GM12878 (cell line): ENCODE measurements at regions not wholly inside any gene's neighbourhood (a gene's known extent, or its start where the extent isn't known, plus 50 kb on each side); places are given as distances from the start of the nearest gene placed in this dataset.

Experiments used
- ATAC-seq: fragments of 200-7000 bp; cut with Tn5 transposase; 3 replicates; pipeline ENCODE4 v1.9.1; 2020; ENCODE audit warnings: mild to moderate bottlenecking, moderate library complexity
- BruUV-seq: library from RNA; stranded (reverse); fragments of 400-500 nt; replicated peaks from 2 replicates; lab custom pipeline; 2021; lab: Mats Ljungman, UMichigan
- CTCF ChIA-PET: fragments of 300-600 bp; sonication (Branson Sonifier 250); formaldehyde crosslinking; extraction: SDS; loops from one replicate; lab custom pipeline; 2021; ENCODE audit warnings: inconsistent platforms; lab: Yijun Ruan, JAX
- POLR2A ChIA-PET: fragments of 350-600 bp; formaldehyde crosslinking; extraction: SDS; loops from one replicate; lab custom pipeline; 2021; ENCODE audit warnings: inconsistent platforms; lab: Charles Lee
- RAD21 ChIA-PET: fragments of 300-600 bp; sonication (Branson Sonifier 250); formaldehyde crosslinking; loops from one replicate; lab custom pipeline; 2023; ENCODE audit warnings: antibody characterized with exemption; ENCODE audit not compliant: unreplicated experiment; lab: Charles Lee
- SMC1A ChIA-PET: fragments of 300-600 bp; sonication (Branson Sonifier 250); formaldehyde crosslinking; loops from one replicate; lab custom pipeline; 2023; ENCODE audit not compliant: unreplicated experiment, uncharacterized antibody; lab: Charles Lee
- DNase-seq: peaks from one replicate; pipeline ENCODE4 v3.0.0-alpha.2; 2011; ENCODE audit warnings: low read depth, low spot score
- FAIRE-seq: peaks from 3 replicates; lab custom pipeline; 2011; peaks lifted over from hg19 to GRCh38; lab: Jason Lieb, UNC
- H2AFZ ChIP-seq: 2 replicates; pipeline ENCODE4 v1.6.0; 2011; ENCODE audit warnings: low read depth, low read length, control low read depth; ENCODE audit not compliant: control insufficient read depth
- H3K27ac ChIP-seq: 2 replicates; pipeline ENCODE4 v1.5.1; 2011; ENCODE audit warnings: control low read depth; ENCODE audit not compliant: control insufficient read depth, insufficient read depth
- H3K27me3 ChIP-seq, 2 experiments: replicated peaks in 1 of 2; 2 replicates each; pipeline versions ENCODE4 v1.6.0 to v1.6.1; 2011; ENCODE audit warnings: low read length in 1 of 2; ENCODE audit not compliant: control insufficient read depth in 2 of 2, insufficient read depth in 2 of 2
- H3K36me3 ChIP-seq, 2 experiments: 2 replicates each; pipeline ENCODE4 v1.5.1; 2011; ENCODE audit warnings: low read length in 1 of 2; ENCODE audit not compliant: control insufficient read depth in 2 of 2, insufficient read depth in 2 of 2
- H3K4me1 ChIP-seq: 2 replicates; pipeline ENCODE4 v1.6.1; 2011; ENCODE audit warnings: mild to moderate bottlenecking, low read length, moderate library complexity, mixed read lengths; ENCODE audit not compliant: control insufficient read depth, insufficient read depth
- H3K4me2 ChIP-seq: 2 replicates; pipeline ENCODE4 v1.6.0; 2011; ENCODE audit warnings: control low read depth; ENCODE audit not compliant: control insufficient read depth, insufficient read depth
- H3K4me3 ChIP-seq: fragments of 200-600 bp; sonication (generic); 2 replicates; pipeline ENCODE4 v1.5.1; 2016
- H3K79me2 ChIP-seq: 2 replicates; pipeline ENCODE4 v1.6.0; 2011; ENCODE audit warnings: low read length; ENCODE audit not compliant: control insufficient read depth, insufficient read depth
- H3K9ac ChIP-seq: 2 replicates; pipeline ENCODE4 v1.8.0; 2011; ENCODE audit warnings: low read length, control low read depth, mixed read lengths; ENCODE audit not compliant: control insufficient read depth, insufficient read depth
- H3K9me3 ChIP-seq: replicated peaks from 3 replicates; pipeline ENCODE4 v1.5.1; 2011; ENCODE audit warnings: mild to moderate bottlenecking, low read length; ENCODE audit not compliant: control insufficient read depth, insufficient read depth
- H4K20me1 ChIP-seq: 2 replicates; pipeline ENCODE4 v1.6.0; 2011; ENCODE audit not compliant: control insufficient read depth, insufficient read depth
- MEF2A ChIP-seq: IDR thresholded peaks from 2 replicates; pipeline ENCODE4 v1.6.1; 2011; ENCODE audit warnings: low read depth, mild to moderate bottlenecking, low read length, moderate library complexity; ENCODE audit not compliant: insufficient read depth
- MTA2 ChIP-seq: fragments of 450-650 bp; IDR thresholded peaks from 2 replicates; pipeline ENCODE4 v1.6.1; 2016; ENCODE audit warnings: low read depth, mild to moderate bottlenecking, moderate library complexity
- POLR2A ChIP-seq: IDR thresholded peaks from 2 replicates; pipeline ENCODE4 v1.6.1; 2011; ENCODE audit warnings: low read depth, mild to moderate bottlenecking, low read length
- SIX5 ChIP-seq: IDR thresholded peaks from 2 replicates; pipeline ENCODE4 v1.6.1; 2011; ENCODE audit warnings: mild to moderate bottlenecking, low read depth, low read length, moderate library complexity; ENCODE audit not compliant: severe bottlenecking
- TARDBP ChIP-seq: IDR thresholded peaks from 2 replicates; pipeline ENCODE4 v1.6.1; 2016; ENCODE audit warnings: borderline replicate concordance
- TBL1XR1 ChIP-seq: IDR thresholded peaks from 2 replicates; pipeline ENCODE4 v1.6.1; 2012; ENCODE audit warnings: low read depth, low read length, improper control_type of control experiment
- ZNF217 ChIP-seq: fragments of 450-650 bp; IDR thresholded peaks from 2 replicates; pipeline ENCODE4 v1.6.1; 2017; ENCODE audit warnings: antibody characterized with exemption, mild to moderate bottlenecking
- WGBS: methylation state at CpG from one replicate; pipeline ENCODE4 v1.1.6; 2016; ENCODE audit warnings: low lambda C conversion rate; ENCODE audit not compliant: insufficient replicate concordance, insufficient coverage; ENCODE audit errors: missing lambda C conversion rate; 5-methylcytosine and 5-hydroxymethylcytosine counted together
- in situ Hi-C: fragments of 300-500 bp; cut with MboI; formaldehyde crosslinking; loops from 9 replicates; pipeline ENCODE4 v1.14.3; 2018; ENCODE audit warnings: mixed read lengths
- intact Hi-C: fragments of 100-400 bp; cut with micrococcal nuclease; formaldehyde crosslinking; loops from one replicate; pipeline ENCODE4 v1.14.2; 2022; ENCODE audit not compliant: unreplicated experiment
- TF ChIP-seq, protein P1 (sequence below): IDR thresholded peaks from 2 replicates; pipeline ENCODE4 v1.6.1; 2012; ENCODE audit warnings: low read depth, low read length, improper control_type of control experiment
- TF ChIP-seq, protein P2 (sequence below): fragments of 450-650 bp; IDR thresholded peaks from 2 replicates; pipeline ENCODE4 v1.6.1; 2017; ENCODE audit warnings: mild to moderate bottlenecking
- TF ChIP-seq, protein P3 (sequence below): fragments of 450-650 bp; IDR thresholded peaks from 2 replicates; pipeline ENCODE4 v1.6.1; 2018; ENCODE audit warnings: mild to moderate bottlenecking, low read depth, moderate library complexity; ENCODE audit not compliant: partially characterized antibody
- TF ChIP-seq, protein P4 (sequence below): fragments of 450-650 bp; IDR thresholded peaks from 2 replicates; pipeline ENCODE4 v1.6.1; 2017; ENCODE audit warnings: mild to moderate bottlenecking, low read depth, inconsistent platforms; ENCODE audit not compliant: poor library complexity, severe bottlenecking

DNA sequence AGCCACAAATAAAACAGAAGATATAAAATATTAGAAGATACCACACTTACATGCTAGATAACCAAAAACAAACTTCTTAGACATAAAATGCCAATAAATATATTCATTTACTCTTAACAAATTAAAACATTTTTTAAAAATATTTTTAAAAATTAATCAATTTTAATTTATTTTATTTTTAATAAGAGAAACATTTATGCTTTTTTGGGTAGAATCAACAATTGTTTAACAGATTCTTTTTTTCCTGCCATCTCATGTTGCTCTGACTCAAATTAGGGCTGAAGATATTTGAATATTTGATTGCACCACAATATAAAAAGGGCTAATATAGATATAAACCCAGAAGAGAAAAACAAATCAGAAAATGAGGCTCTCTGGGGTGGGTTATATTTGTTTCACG is 172.6 kb downstream of the GOLGA6L6 start:
- POLR2A ChIA-PET: no interaction called here

DNA sequence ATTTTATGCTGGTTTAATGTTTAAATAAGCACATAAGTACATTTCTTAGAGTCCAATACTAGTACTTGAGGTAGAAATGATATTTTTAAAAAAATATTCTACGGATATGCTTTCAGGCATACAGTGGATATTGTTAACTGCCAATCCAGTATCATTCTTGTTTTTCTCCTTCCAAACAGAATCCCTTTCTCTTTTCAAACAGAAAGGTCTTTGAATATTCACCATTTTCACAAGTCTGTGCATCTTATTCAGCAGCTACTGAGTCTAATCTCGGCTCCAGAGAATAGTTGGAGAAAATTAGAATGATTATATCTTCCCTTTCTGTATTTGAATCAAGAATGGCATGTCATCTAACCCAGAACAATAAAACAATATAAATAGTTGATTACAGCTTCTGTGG is 174.5 kb downstream of the GOLGA6L6 start:
- ChIA-PET POLR2A (no interaction called here), SMC1A (no interaction called here), CTCF (no interaction called here), RAD21 (no interaction called here)
- no peaks in the 10 kb centered on the region for H3K9me3 ChIP-seq
- intact Hi-C loops: no loop called here
- FAIRE-seq: no peak
- H2AFZ ChIP-seq: no peak overlapping the region
- no peaks in the 10 kb centered on the region for H3K36me3 ChIP-seq
- no peak overlapping the region for H3K27ac ChIP-seq
- no peak overlapping the region for H3K9ac ChIP-seq
- no TSS peak for BruUV-seq
- H4K20me1 ChIP-seq: no peaks in the 10 kb centered on the region
- no peak overlapping the region for H3K4me2 ChIP-seq
- no peak overlapping the region for H3K4me3 ChIP-seq
- 10% methylated on average over 2 of the region's 2 CpGs for WGBS
- no peaks in the 10 kb centered on the region for H3K4me1 ChIP-seq
- H3K27me3 ChIP-seq: no peaks in the 10 kb centered on the region
- in situ Hi-C loops: no loop called here
- DNase-seq: no peak
- ATAC-seq: no peak
- no peaks in the 10 kb centered on the region for H3K79me2 ChIP-seq
- TF ChIP-seq, protein P1, sequence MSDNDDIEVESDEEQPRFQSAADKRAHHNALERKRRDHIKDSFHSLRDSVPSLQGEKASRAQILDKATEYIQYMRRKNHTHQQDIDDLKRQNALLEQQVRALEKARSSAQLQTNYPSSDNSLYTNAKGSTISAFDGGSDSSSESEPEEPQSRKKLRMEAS: no peak
- TF ChIP-seq MTA2 (no peak), TBL1XR1 (no peak), MEF2A (no peak), TARDBP (no peak), SIX5 (no peak), ZNF217 (no peak), POLR2A (no peak)
- TF ChIP-seq, protein P2, sequence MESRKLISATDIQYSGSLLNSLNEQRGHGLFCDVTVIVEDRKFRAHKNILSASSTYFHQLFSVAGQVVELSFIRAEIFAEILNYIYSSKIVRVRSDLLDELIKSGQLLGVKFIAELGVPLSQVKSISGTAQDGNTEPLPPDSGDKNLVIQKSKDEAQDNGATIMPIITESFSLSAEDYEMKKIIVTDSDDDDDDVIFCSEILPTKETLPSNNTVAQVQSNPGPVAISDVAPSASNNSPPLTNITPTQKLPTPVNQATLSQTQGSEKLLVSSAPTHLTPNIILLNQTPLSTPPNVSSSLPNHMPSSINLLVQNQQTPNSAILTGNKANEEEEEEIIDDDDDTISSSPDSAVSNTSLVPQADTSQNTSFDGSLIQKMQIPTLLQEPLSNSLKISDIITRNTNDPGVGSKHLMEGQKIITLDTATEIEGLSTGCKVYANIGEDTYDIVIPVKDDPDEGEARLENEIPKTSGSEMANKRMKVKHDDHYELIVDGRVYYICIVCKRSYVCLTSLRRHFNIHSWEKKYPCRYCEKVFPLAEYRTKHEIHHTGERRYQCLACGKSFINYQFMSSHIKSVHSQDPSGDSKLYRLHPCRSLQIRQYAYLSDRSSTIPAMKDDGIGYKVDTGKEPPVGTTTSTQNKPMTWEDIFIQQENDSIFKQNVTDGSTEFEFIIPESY: no peak
- TF ChIP-seq, protein P3, sequence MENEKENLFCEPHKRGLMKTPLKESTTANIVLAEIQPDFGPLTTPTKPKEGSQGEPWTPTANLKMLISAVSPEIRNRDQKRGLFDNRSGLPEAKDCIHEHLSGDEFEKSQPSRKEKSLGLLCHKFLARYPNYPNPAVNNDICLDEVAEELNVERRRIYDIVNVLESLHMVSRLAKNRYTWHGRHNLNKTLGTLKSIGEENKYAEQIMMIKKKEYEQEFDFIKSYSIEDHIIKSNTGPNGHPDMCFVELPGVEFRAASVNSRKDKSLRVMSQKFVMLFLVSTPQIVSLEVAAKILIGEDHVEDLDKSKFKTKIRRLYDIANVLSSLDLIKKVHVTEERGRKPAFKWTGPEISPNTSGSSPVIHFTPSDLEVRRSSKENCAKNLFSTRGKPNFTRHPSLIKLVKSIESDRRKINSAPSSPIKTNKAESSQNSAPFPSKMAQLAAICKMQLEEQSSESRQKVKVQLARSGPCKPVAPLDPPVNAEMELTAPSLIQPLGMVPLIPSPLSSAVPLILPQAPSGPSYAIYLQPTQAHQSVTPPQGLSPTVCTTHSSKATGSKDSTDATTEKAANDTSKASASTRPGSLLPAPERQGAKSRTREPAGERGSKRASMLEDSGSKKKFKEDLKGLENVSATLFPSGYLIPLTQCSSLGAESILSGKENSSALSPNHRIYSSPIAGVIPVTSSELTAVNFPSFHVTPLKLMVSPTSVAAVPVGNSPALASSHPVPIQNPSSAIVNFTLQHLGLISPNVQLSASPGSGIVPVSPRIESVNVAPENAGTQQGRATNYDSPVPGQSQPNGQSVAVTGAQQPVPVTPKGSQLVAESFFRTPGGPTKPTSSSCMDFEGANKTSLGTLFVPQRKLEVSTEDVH: no peak

More for the DNA sequence above, 172.6 kb downstream of the GOLGA6L6 start:
- 3% methylated on average over 1 of the region's 1 CpG for WGBS
- no peak overlapping the region for H3K4me2 ChIP-seq
- CTCF ChIA-PET: no interaction called here
- H3K9ac ChIP-seq: no peak overlapping the region
- no peak overlapping the region for H2AFZ ChIP-seq
- H3K4me1 ChIP-seq: no peaks in the 10 kb centered on the region
- no peak overlapping the region for H3K4me3 ChIP-seq
- BruUV-seq: no TSS peak
- SMC1A ChIA-PET: no interaction called here
- H3K79me2 ChIP-seq: no peaks in the 10 kb centered on the region
- no peak for DNase-seq
- no peaks in the 10 kb centered on the region for H4K20me1 ChIP-seq
- ATAC-seq: no peak
- intact Hi-C loops (no loop called here), in situ Hi-C loops (no loop called here)
- no peak for FAIRE-seq
- H3K27me3 ChIP-seq: no peaks in the 10 kb centered on the region
- no peaks in the 10 kb centered on the region for H3K36me3 ChIP-seq
- TF ChIP-seq, protein P4, sequence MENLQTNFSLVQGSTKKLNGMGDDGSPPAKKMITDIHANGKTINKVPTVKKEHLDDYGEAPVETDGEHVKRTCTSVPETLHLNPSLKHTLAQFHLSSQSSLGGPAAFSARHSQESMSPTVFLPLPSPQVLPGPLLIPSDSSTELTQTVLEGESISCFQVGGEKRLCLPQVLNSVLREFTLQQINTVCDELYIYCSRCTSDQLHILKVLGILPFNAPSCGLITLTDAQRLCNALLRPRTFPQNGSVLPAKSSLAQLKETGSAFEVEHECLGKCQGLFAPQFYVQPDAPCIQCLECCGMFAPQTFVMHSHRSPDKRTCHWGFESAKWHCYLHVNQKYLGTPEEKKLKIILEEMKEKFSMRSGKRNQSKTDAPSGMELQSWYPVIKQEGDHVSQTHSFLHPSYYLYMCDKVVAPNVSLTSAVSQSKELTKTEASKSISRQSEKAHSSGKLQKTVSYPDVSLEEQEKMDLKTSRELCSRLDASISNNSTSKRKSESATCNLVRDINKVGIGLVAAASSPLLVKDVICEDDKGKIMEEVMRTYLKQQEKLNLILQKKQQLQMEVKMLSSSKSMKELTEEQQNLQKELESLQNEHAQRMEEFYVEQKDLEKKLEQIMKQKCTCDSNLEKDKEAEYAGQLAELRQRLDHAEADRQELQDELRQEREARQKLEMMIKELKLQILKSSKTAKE: no peak
- H3K27ac ChIP-seq: no peak overlapping the region
- H3K9me3 ChIP-seq: no peaks in the 10 kb centered on the region
- RAD21 ChIA-PET: no interaction called here
